DND-41 (cell line): ENCODE measurements at regions not wholly inside any gene's neighbourhood (a gene's known extent, or its start where the extent isn't known, plus 50 kb on each side); places are given as distances from the start of the nearest gene placed in this dataset.

Source experiments
- ATAC-seq: fragments of 200-7000 bp; cut with Tn5 transposase; 3 replicates; pipeline ENCODE4 v1.9.1; 2021; ENCODE audit warnings: low read depth; ENCODE audit not compliant: insufficient read depth
- DNase-seq: peaks from one replicate; pipeline ENCODE4 v3.0.0-alpha.2; 2020
- H2AFZ ChIP-seq: 2 replicates; pipeline ENCODE4 v1.6.0; 2012; ENCODE audit warnings: low read depth, low read length
- H3K27ac ChIP-seq: 2 replicates; pipeline ENCODE4 v1.5.1; 2012; ENCODE audit warnings: low read length, inconsistent platforms
- H3K27me3 ChIP-seq: fragments of 200-600 bp; sonication (generic); 2 replicates; pipeline ENCODE4 v1.6.0; 2012; ENCODE audit warnings: low read length, mild to moderate bottlenecking, inconsistent platforms; ENCODE audit not compliant: insufficient read depth, poor library complexity
- H3K36me3 ChIP-seq: 2 replicates; pipeline ENCODE4 v1.5.1; 2012; ENCODE audit warnings: low read length, inconsistent platforms; ENCODE audit not compliant: insufficient read depth
- H3K4me1 ChIP-seq: 2 replicates; pipeline ENCODE4 v1.5.1; 2012; ENCODE audit warnings: mild to moderate bottlenecking, low read length; ENCODE audit not compliant: insufficient read depth
- H3K4me2 ChIP-seq: 2 replicates; pipeline ENCODE4 v1.6.0; 2012; ENCODE audit warnings: mild to moderate bottlenecking, moderate library complexity, low read length, inconsistent platforms; ENCODE audit not compliant: insufficient read depth
- H3K4me3 ChIP-seq, 2 experiments: fragments of 200-600 bp in 1 of 2; shearing (Covaris generic) in 1 of 2; 2 replicates each; pipeline ENCODE4 v1.5.1; 2012 to 2016; ENCODE audit warnings: inconsistent platforms in 2 of 2, low read length in 2 of 2, mild to moderate bottlenecking in 2 of 2, low read depth in 1 of 2, moderate library complexity in 1 of 2
- H3K79me2 ChIP-seq: 2 replicates; pipeline ENCODE4 v1.6.0; 2012; ENCODE audit warnings: low read length, inconsistent platforms; ENCODE audit not compliant: insufficient read depth
- H3K9ac ChIP-seq: 2 replicates; pipeline ENCODE4 v1.6.0; 2012; ENCODE audit warnings: low read depth, mild to moderate bottlenecking, inconsistent platforms, low read length, moderate library complexity
- H3K9me3 ChIP-seq: 2 replicates; pipeline ENCODE4 v1.5.1; 2012; ENCODE audit warnings: low read length, moderate library complexity, mild to moderate bottlenecking, inconsistent platforms; ENCODE audit not compliant: insufficient read depth, severe bottlenecking
- H4K20me1 ChIP-seq: 2 replicates; pipeline ENCODE4 v1.6.0; 2012; ENCODE audit warnings: low read length; ENCODE audit not compliant: insufficient read depth
- EZH2 ChIP-seq: IDR thresholded peaks from 3 replicates; pipeline ENCODE4 v1.6.1; 2012; ENCODE audit warnings: borderline replicate concordance, low read depth, mild to moderate bottlenecking, moderate library complexity, low read length, inconsistent platforms; ENCODE audit not compliant: severe bottlenecking
- TF ChIP-seq, protein P1 (sequence below): IDR thresholded peaks from 2 replicates; pipeline ENCODE4 v1.5.1; 2012; ENCODE audit warnings: borderline replicate concordance, low read length, moderate library complexity, mild to moderate bottlenecking; ENCODE audit not compliant: poor library complexity, severe bottlenecking; ENCODE audit errors: extremely low read depth

DNA sequence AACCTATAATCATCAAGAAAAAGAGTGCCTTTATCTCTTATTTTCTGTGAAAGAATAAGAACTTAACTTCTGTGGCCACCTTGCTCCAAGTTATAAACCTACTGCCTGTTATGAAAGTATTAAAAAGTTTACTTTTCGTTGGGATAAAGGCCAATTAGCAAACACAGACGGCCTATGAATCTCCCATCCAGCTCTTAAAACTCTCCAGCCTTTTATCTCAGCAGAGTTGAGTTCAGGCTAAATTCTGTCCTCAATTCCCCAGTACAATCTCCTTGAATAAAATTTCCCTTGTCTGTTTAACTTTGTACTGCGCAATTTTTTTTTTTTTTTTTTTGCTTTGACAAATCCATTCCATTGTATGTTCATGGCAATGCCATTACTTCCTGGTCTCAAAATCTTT is 1058.4 kb downstream of the SLITRK5 start:
- peaks cover 11% of the 10 kb centered on the region for H3K9me3 ChIP-seq
- no peaks in the 10 kb centered on the region for H3K79me2 ChIP-seq
- TF ChIP-seq, protein P1, sequence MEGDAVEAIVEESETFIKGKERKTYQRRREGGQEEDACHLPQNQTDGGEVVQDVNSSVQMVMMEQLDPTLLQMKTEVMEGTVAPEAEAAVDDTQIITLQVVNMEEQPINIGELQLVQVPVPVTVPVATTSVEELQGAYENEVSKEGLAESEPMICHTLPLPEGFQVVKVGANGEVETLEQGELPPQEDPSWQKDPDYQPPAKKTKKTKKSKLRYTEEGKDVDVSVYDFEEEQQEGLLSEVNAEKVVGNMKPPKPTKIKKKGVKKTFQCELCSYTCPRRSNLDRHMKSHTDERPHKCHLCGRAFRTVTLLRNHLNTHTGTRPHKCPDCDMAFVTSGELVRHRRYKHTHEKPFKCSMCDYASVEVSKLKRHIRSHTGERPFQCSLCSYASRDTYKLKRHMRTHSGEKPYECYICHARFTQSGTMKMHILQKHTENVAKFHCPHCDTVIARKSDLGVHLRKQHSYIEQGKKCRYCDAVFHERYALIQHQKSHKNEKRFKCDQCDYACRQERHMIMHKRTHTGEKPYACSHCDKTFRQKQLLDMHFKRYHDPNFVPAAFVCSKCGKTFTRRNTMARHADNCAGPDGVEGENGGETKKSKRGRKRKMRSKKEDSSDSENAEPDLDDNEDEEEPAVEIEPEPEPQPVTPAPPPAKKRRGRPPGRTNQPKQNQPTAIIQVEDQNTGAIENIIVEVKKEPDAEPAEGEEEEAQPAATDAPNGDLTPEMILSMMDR = no peak
- no peak for TF ChIP-seq EZH2
- no peak overlapping the region for H3K9ac ChIP-seq
- H4K20me1 ChIP-seq = no peaks in the 10 kb centered on the region
- no peaks in the 10 kb centered on the region for H3K27me3 ChIP-seq
- no peaks in the 10 kb centered on the region for H3K4me1 ChIP-seq
- ATAC-seq (no peak), DNase-seq (no peak)
- no peak overlapping the region for H3K27ac ChIP-seq
- no peak overlapping the region for H3K4me3 ChIP-seq
- H2AFZ ChIP-seq = no peak overlapping the region
- no peaks in the 10 kb centered on the region for H3K36me3 ChIP-seq
- no peak overlapping the region for H3K4me2 ChIP-seq

DNA sequence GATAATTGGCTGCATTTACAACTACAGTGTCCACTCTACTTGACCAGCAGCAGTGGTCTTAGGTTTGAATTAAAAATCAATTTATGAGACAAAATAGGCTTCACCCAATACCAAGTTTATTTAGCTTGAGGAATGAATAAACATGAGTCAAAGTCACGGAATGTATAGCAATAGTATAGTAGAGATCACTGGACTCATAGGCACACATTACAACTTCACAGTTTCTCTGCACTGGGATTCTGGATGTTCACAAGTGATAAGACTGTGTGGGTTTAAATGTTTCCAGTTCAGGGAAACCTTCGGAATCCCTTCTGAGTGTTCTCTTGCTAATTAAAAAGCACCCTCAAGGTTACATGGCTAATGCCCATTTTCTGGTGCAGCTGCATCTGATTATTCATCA is 1064.9 kb downstream of the SLITRK5 start:
- no peak overlapping the region for H2AFZ ChIP-seq
- H3K4me3 ChIP-seq = no peak overlapping the region
- no peaks in the 10 kb centered on the region for H4K20me1 ChIP-seq
- TF ChIP-seq, protein P1 = no peak
- no peak for TF ChIP-seq EZH2
- ATAC-seq = no peak
- H3K4me1 ChIP-seq = no peaks in the 10 kb centered on the region
- no peaks in the 10 kb centered on the region for H3K9me3 ChIP-seq
- no peaks in the 10 kb centered on the region for H3K79me2 ChIP-seq
- H3K27ac ChIP-seq = no peak overlapping the region
- DNase-seq = no peak
- H3K36me3 ChIP-seq = no peaks in the 10 kb centered on the region
- H3K4me2 ChIP-seq = no peak overlapping the region
- H3K27me3 ChIP-seq = no peaks in the 10 kb centered on the region
- no peak overlapping the region for H3K9ac ChIP-seq

DNA sequence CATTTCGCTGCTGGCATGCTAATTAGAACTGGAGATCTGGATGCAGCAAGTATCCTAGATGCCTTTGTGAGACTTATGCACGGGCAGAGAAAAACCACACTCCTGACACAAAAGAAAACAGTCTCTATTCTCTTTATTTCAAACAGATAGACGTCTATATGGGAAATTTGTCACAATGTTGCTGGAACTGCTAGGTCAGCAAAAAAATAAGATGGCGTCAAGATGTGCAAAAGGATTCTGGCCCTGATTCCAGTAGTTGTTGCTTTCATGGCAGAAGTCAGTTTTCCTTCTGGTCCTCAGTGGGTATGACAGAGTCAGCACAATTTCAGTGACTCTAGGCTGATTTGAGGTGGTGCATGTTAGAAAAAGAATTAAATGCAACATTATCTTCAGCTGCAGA is 1068.0 kb downstream of the SLITRK5 start:
- Histone ChIP-seq H3K9me3 (no peaks in the 10 kb centered on the region), H3K9ac (no peak overlapping the region), H3K4me3 (no peak overlapping the region), H3K4me2 (no peak overlapping the region), H3K79me2 (no peaks in the 10 kb centered on the region), H3K27ac (no peak overlapping the region), H4K20me1 (no peaks in the 10 kb centered on the region), H3K36me3 (no peaks in the 10 kb centered on the region), H2AFZ (no peak overlapping the region), H3K4me1 (no peaks in the 10 kb centered on the region), H3K27me3 (no peaks in the 10 kb centered on the region)
- DNase-seq = no peak
- no peak for TF ChIP-seq EZH2
- TF ChIP-seq, protein P1 = no peak
- ATAC-seq = no peak

DNA sequence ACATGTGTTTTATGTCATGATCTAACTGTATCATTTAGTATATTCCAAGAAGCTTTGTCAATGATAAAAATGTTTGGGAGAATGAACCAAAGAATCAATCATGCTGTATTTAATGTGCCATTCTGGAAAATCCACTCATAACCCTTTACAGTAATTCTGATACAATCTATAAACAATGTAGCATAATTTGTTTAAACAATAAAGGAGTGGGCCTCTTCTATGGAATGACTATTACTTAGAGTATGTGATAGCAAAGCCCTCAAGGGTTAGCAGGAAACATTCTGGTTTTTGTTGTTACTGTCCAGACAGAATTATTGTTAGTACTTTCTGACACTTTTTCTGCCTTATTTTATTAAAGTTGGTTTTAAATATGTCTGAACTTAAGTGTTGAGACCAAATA is 1073.1 kb downstream of the SLITRK5 start:
- no peak overlapping the region for H3K4me3 ChIP-seq
- no peak overlapping the region for H2AFZ ChIP-seq
- no peaks in the 10 kb centered on the region for H4K20me1 ChIP-seq
- ATAC-seq (no peak), DNase-seq (no peak)
- no peak overlapping the region for H3K27ac ChIP-seq
- TF ChIP-seq EZH2 = no peak
- TF ChIP-seq, protein P1 = no peak
- H3K27me3 ChIP-seq = no peaks in the 10 kb centered on the region
- no peak overlapping the region for H3K9ac ChIP-seq
- no peaks in the 10 kb centered on the region for H3K79me2 ChIP-seq
- H3K4me1 ChIP-seq = no peaks in the 10 kb centered on the region
- no peak overlapping the region for H3K4me2 ChIP-seq
- H3K36me3 ChIP-seq = no peaks in the 10 kb centered on the region
- H3K9me3 ChIP-seq = no peaks in the 10 kb centered on the region
